ENCODE measurements at regions not wholly inside any gene's neighbourhood (a gene's known extent, or its start where the extent isn't known, plus 50 kb on each side); places are given as distances from the start of the nearest gene placed in this dataset.

DNA sequence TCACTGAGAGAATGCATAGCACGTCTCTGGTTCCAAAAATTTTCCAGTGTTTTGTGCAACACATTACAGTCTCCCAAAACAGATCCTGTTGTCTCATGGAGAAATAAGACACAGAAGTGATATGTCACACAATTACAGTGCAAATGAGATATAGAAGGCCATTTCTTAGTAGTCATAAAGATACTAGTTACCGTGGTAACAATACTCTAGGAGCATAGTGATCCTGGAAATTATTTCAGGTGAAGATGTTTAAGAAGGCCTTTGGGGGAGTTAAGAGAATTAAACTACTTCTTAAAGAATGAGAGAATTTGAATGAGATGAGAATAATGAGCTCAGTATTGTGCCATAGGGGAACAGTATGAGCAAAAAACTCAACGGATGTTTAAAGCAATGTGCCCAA is 628.0 kb upstream of the MIR17HG start:
- TF ChIP-seq, protein P1, sequence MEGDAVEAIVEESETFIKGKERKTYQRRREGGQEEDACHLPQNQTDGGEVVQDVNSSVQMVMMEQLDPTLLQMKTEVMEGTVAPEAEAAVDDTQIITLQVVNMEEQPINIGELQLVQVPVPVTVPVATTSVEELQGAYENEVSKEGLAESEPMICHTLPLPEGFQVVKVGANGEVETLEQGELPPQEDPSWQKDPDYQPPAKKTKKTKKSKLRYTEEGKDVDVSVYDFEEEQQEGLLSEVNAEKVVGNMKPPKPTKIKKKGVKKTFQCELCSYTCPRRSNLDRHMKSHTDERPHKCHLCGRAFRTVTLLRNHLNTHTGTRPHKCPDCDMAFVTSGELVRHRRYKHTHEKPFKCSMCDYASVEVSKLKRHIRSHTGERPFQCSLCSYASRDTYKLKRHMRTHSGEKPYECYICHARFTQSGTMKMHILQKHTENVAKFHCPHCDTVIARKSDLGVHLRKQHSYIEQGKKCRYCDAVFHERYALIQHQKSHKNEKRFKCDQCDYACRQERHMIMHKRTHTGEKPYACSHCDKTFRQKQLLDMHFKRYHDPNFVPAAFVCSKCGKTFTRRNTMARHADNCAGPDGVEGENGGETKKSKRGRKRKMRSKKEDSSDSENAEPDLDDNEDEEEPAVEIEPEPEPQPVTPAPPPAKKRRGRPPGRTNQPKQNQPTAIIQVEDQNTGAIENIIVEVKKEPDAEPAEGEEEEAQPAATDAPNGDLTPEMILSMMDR (IDR thresholded peaks at IDR 0.05): no peak
- TF ChIP-seq SP1 (CRISPR knock-in tag; conservative IDR thresholded peaks at IDR 0.05) (no peak), ATF3 (CRISPR knock-in tag; conservative IDR thresholded peaks at IDR 0.05) (no peak), NR2C2 (CRISPR knock-in tag; IDR thresholded peaks at IDR 0.05) (no peak), ZNF121 (CRISPR knock-in tag; IDR thresholded peaks at IDR 0.05) (no peak), GRHL2 (CRISPR knock-in tag; IDR thresholded peaks at IDR 0.05; ENCODE audit: insufficient replicate concordance, severe bottlenecking) (no peak)
- TF ChIP-seq, protein P2, sequence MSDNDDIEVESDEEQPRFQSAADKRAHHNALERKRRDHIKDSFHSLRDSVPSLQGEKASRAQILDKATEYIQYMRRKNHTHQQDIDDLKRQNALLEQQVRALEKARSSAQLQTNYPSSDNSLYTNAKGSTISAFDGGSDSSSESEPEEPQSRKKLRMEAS (CRISPR knock-in tag; IDR thresholded peaks at IDR 0.05): no peak
